ENCODE measurements at regions not wholly inside any gene's neighbourhood (a gene's known extent, or its start where the extent isn't known, plus 50 kb on each side); places are given as distances from the start of the nearest gene placed in this dataset.

- TF ChIP-seq, protein P1, sequence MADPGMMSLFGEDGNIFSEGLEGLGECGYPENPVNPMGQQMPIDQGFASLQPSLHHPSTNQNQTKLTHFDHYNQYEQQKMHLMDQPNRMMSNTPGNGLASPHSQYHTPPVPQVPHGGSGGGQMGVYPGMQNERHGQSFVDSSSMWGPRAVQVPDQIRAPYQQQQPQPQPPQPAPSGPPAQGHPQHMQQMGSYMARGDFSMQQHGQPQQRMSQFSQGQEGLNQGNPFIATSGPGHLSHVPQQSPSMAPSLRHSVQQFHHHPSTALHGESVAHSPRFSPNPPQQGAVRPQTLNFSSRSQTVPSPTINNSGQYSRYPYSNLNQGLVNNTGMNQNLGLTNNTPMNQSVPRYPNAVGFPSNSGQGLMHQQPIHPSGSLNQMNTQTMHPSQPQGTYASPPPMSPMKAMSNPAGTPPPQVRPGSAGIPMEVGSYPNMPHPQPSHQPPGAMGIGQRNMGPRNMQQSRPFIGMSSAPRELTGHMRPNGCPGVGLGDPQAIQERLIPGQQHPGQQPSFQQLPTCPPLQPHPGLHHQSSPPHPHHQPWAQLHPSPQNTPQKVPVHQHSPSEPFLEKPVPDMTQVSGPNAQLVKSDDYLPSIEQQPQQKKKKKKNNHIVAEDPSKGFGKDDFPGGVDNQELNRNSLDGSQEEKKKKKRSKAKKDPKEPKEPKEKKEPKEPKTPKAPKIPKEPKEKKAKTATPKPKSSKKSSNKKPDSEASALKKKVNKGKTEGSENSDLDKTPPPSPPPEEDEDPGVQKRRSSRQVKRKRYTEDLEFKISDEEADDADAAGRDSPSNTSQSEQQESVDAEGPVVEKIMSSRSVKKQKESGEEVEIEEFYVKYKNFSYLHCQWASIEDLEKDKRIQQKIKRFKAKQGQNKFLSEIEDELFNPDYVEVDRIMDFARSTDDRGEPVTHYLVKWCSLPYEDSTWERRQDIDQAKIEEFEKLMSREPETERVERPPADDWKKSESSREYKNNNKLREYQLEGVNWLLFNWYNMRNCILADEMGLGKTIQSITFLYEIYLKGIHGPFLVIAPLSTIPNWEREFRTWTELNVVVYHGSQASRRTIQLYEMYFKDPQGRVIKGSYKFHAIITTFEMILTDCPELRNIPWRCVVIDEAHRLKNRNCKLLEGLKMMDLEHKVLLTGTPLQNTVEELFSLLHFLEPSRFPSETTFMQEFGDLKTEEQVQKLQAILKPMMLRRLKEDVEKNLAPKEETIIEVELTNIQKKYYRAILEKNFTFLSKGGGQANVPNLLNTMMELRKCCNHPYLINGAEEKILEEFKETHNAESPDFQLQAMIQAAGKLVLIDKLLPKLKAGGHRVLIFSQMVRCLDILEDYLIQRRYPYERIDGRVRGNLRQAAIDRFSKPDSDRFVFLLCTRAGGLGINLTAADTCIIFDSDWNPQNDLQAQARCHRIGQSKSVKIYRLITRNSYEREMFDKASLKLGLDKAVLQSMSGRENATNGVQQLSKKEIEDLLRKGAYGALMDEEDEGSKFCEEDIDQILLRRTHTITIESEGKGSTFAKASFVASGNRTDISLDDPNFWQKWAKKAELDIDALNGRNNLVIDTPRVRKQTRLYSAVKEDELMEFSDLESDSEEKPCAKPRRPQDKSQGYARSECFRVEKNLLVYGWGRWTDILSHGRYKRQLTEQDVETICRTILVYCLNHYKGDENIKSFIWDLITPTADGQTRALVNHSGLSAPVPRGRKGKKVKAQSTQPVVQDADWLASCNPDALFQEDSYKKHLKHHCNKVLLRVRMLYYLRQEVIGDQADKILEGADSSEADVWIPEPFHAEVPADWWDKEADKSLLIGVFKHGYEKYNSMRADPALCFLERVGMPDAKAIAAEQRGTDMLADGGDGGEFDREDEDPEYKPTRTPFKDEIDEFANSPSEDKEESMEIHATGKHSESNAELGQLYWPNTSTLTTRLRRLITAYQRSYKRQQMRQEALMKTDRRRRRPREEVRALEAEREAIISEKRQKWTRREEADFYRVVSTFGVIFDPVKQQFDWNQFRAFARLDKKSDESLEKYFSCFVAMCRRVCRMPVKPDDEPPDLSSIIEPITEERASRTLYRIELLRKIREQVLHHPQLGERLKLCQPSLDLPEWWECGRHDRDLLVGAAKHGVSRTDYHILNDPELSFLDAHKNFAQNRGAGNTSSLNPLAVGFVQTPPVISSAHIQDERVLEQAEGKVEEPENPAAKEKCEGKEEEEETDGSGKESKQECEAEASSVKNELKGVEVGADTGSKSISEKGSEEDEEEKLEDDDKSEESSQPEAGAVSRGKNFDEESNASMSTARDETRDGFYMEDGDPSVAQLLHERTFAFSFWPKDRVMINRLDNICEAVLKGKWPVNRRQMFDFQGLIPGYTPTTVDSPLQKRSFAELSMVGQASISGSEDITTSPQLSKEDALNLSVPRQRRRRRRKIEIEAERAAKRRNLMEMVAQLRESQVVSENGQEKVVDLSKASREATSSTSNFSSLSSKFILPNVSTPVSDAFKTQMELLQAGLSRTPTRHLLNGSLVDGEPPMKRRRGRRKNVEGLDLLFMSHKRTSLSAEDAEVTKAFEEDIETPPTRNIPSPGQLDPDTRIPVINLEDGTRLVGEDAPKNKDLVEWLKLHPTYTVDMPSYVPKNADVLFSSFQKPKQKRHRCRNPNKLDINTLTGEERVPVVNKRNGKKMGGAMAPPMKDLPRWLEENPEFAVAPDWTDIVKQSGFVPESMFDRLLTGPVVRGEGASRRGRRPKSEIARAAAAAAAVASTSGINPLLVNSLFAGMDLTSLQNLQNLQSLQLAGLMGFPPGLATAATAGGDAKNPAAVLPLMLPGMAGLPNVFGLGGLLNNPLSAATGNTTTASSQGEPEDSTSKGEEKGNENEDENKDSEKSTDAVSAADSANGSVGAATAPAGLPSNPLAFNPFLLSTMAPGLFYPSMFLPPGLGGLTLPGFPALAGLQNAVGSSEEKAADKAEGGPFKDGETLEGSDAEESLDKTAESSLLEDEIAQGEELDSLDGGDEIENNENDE (IDR thresholded peaks at IDR 0.05; ENCODE audit: insufficient replicate concordance, low read length), result no peak
Measured at GRCh38 chr10:30705101-30705624, 75.6 kb upstream of the LYZL2 start (continued).

Data from H1 (cell line).